Trophoblast cell (in vitro differentiated cells and primary cell): ENCODE measurements at regions not wholly inside any gene's neighbourhood (a gene's known extent, or its start where the extent isn't known, plus 50 kb on each side); places are given as distances from the start of the nearest gene placed in this dataset.
A peak's percentile ranks its signal among the peaks of the same experiment; 100 is the strongest.
"Not testable (repeated sequence)": the region's sequence is repeated elsewhere in the genome, so short reads cannot be mapped to it uniquely, and the experiment has no call there.

Source experiments
- DNase-seq, 2 donors: peaks; one replicate each; pipeline ENCODE4 v3.0.0-alpha.2; 2016
- H2AFZ ChIP-seq: 2 replicates; pipeline ENCODE4 v1.6.1; 2013; ENCODE audit warnings: low read length, moderate library complexity, mild to moderate bottlenecking; ENCODE audit not compliant: insufficient read depth, poor library complexity
- H2AK5ac ChIP-seq: 2 replicates; pipeline ENCODE4 v1.6.1; 2013; ENCODE audit warnings: mild to moderate bottlenecking, low read length
- H2BK120ac ChIP-seq: 2 replicates; pipeline ENCODE4 v1.6.1; 2013; ENCODE audit warnings: low read length, mild to moderate bottlenecking, moderate library complexity; ENCODE audit not compliant: insufficient read depth, poor library complexity
- H2BK12ac ChIP-seq: 2 replicates; pipeline ENCODE4 v1.6.1; 2013; ENCODE audit warnings: mild to moderate bottlenecking, low read length, moderate library complexity
- H2BK5ac ChIP-seq: 2 replicates; pipeline ENCODE4 v1.6.1; 2013; ENCODE audit warnings: low read length, low read depth, moderate library complexity, mild to moderate bottlenecking; ENCODE audit not compliant: poor library complexity
- H3K14ac ChIP-seq: 2 replicates; pipeline ENCODE4 v1.6.1; 2013; ENCODE audit warnings: mild to moderate bottlenecking, low read length
- H3K18ac ChIP-seq: 2 replicates; pipeline ENCODE4 v1.6.1; 2013; ENCODE audit warnings: mild to moderate bottlenecking, low read length
- H3K23ac ChIP-seq: 2 replicates; pipeline ENCODE4 v1.6.1; 2013; ENCODE audit warnings: low read length
- H3K27ac ChIP-seq: 2 replicates; pipeline ENCODE4 v1.5.1; 2013; ENCODE audit warnings: low read depth, mild to moderate bottlenecking, inconsistent platforms, low read length, moderate library complexity
- H3K27me3 ChIP-seq: 2 replicates; pipeline ENCODE4 v1.6.1; 2013; ENCODE audit warnings: inconsistent platforms, mild to moderate bottlenecking, low read length, moderate library complexity; ENCODE audit not compliant: insufficient read depth
- H3K36me3 ChIP-seq, 2 experiments: 1 replicate in 1 of 2; 2 replicates in 1 of 2; pipeline ENCODE4 v1.6.1; 2013; ENCODE audit warnings: low read length in 2 of 2, mild to moderate bottlenecking in 2 of 2, moderate library complexity in 1 of 2; ENCODE audit not compliant: insufficient read depth in 2 of 2, control insufficient read depth in 1 of 2
- H3K4ac ChIP-seq: 2 replicates; pipeline ENCODE4 v1.6.1; 2013; ENCODE audit warnings: low read depth, mild to moderate bottlenecking, low read length, moderate library complexity
- H3K4me1 ChIP-seq, 2 experiments: 1 replicate in 1 of 2; 2 replicates in 1 of 2; pipeline ENCODE4 v1.6.1; 2013; ENCODE audit warnings: low read length in 2 of 2, mild to moderate bottlenecking in 2 of 2, moderate library complexity in 1 of 2; ENCODE audit not compliant: insufficient read depth in 2 of 2, control insufficient read depth in 1 of 2
- H3K4me2 ChIP-seq: 2 replicates; pipeline ENCODE4 v1.6.1; 2013; ENCODE audit warnings: inconsistent platforms, mild to moderate bottlenecking, low read length, moderate library complexity
- H3K4me3 ChIP-seq: 2 replicates; pipeline ENCODE4 v1.5.1; 2013; ENCODE audit warnings: mild to moderate bottlenecking, low read depth, low read length, inconsistent platforms
- H3K79me1 ChIP-seq: one replicate; pipeline ENCODE4 v1.6.1; 2013; ENCODE audit warnings: low read length
- H3K79me2 ChIP-seq: 2 replicates; pipeline ENCODE4 v1.6.1; 2013; ENCODE audit warnings: low read length, mild to moderate bottlenecking; ENCODE audit not compliant: control insufficient read depth, insufficient read depth, poor library complexity
- H3K9ac ChIP-seq: 2 replicates; pipeline ENCODE4 v1.6.1; 2013; ENCODE audit warnings: mild to moderate bottlenecking, low read length
- H3K9me3 ChIP-seq: 2 replicates; pipeline ENCODE4 v1.6.1; 2013; ENCODE audit warnings: low read depth, mild to moderate bottlenecking, control low read depth, inconsistent platforms, low read length; ENCODE audit not compliant: insufficient read depth
- H4K12ac ChIP-seq: 2 replicates; pipeline ENCODE4 v1.6.1; 2013; ENCODE audit warnings: low read depth, mild to moderate bottlenecking, low read length, moderate library complexity
- H4K8ac ChIP-seq: 2 replicates; pipeline ENCODE4 v1.6.1; 2013; ENCODE audit warnings: low read depth, mild to moderate bottlenecking, low read length, moderate library complexity
- H4K91ac ChIP-seq: one replicate; pipeline ENCODE4 v1.6.1; 2013; ENCODE audit warnings: low read depth, mild to moderate bottlenecking, low read length, moderate library complexity
- WGBS: extraction: QIAGEN DNeasy Blood & Tissue Kit; methylation state at CpG from one replicate; pipeline ENCODE4 v1.1.7; 2013; ENCODE audit warnings: missing lambda C conversion rate; ENCODE audit not compliant: insufficient read length, insufficient coverage; ENCODE audit errors: extremely low coverage; 5-methylcytosine and 5-hydroxymethylcytosine counted together

DNA sequence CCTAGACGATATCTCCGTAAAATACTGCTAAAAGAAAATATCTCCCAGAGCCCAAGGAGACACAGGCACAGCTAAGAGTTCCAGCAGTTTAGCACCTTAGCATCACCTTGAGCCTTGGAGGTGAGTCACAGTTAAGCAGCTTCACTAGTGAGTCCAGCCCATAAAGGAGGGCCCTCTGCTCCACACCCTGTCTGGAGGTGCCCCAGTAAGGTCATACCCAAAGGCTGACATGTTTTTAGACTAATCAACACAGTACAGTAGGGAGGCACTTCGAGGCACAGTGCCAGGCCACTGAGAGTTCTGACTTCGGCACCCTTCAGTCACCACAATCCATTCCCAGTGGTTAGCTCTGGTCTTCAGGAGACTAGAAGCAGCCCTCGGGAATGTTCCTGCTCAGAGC is 121.8 kb downstream of the CDRT15L2 start:
- H3K18ac ChIP-seq, H3K79me2 ChIP-seq, H3K9ac ChIP-seq, H3K23ac ChIP-seq, H3K4me3 ChIP-seq, H2AK5ac ChIP-seq, H2BK12ac ChIP-seq, H3K79me1 ChIP-seq, H3K14ac ChIP-seq, H2BK120ac ChIP-seq, H3K9me3 ChIP-seq, H3K4me1 ChIP-seq, H3K4me2 ChIP-seq, H4K91ac ChIP-seq, H4K12ac ChIP-seq, DNase-seq, H2BK5ac ChIP-seq, H2AFZ ChIP-seq, H3K27me3 ChIP-seq, H3K4ac ChIP-seq, H3K27ac ChIP-seq, H4K8ac ChIP-seq, H3K36me3 ChIP-seq: not testable (repeated sequence)
- WGBS, result no CpG with 5 or more reads among the region's 5 CpGs

- H2AFZ ChIP-seq, result no peak overlapping the region
- no peak overlapping the region for H2AK5ac ChIP-seq
- no peak overlapping the region for H3K9ac ChIP-seq
- H3K36me3 ChIP-seq, result no peaks in the 10 kb centered on the region
- H3K4ac ChIP-seq, result no peak overlapping the region
- H3K4me2 ChIP-seq, result no peak overlapping the region
- no peak overlapping the region for H3K27ac ChIP-seq
- peaks cover 2% of the 10 kb centered on the region for H3K9me3 ChIP-seq
- no peak overlapping the region for H3K14ac ChIP-seq
- H3K79me2 ChIP-seq, result no peaks in the 10 kb centered on the region
- H2BK5ac ChIP-seq, result no peak overlapping the region
- no peaks in the 10 kb centered on the region for H3K4me1 ChIP-seq
- WGBS, result no CpG with 5 or more reads among the region's 4 CpGs
- peaks cover 1% of the 10 kb centered on the region for H3K79me1 ChIP-seq
- no peak overlapping the region for H2BK120ac ChIP-seq
- no peak overlapping the region for H4K91ac ChIP-seq
- no peak for DNase-seq
- no peak overlapping the region for H4K12ac ChIP-seq
- H3K27me3 ChIP-seq, result no peaks in the 10 kb centered on the region
- no peak overlapping the region for H3K23ac ChIP-seq
- H2BK12ac ChIP-seq, result no peak overlapping the region
- H3K4me3 ChIP-seq, result no peak overlapping the region
- no peak overlapping the region for H3K18ac ChIP-seq
- H4K8ac ChIP-seq, result no peak overlapping the region
Observed at GRCh38 chr17:20702692-20703091, 123.2 kb downstream of the CDRT15L2 start.

GRCh38 chr17:20703781-20704180 is 124.3 kb downstream of the CDRT15L2 start:
- no peak overlapping the region for H2AFZ ChIP-seq
- H2BK12ac ChIP-seq, result no peak overlapping the region
- H3K14ac ChIP-seq, result no peak overlapping the region
- no peak overlapping the region for H4K12ac ChIP-seq
- peaks cover 2% of the 10 kb centered on the region for H3K9me3 ChIP-seq
- no peak overlapping the region for H3K27ac ChIP-seq
- no peak overlapping the region for H2BK5ac ChIP-seq
- no CpG with 5 or more reads among the region's 1 CpG for WGBS
- H2BK120ac ChIP-seq, result no peak overlapping the region
- no peak overlapping the region for H3K9ac ChIP-seq
- no peak overlapping the region for H3K23ac ChIP-seq
- H4K91ac ChIP-seq, result no peak overlapping the region
- H3K79me2 ChIP-seq, result no peaks in the 10 kb centered on the region
- no peaks in the 10 kb centered on the region for H3K4me1 ChIP-seq
- no peak overlapping the region for H4K8ac ChIP-seq
- H3K27me3 ChIP-seq, result no peaks in the 10 kb centered on the region
- H3K18ac ChIP-seq, result no peak overlapping the region
- H3K4me2 ChIP-seq, result no peak overlapping the region
- no peak overlapping the region for H3K4me3 ChIP-seq
- no peak overlapping the region for H2AK5ac ChIP-seq
- H3K4ac ChIP-seq, result no peak overlapping the region
- no peaks in the 10 kb centered on the region for H3K36me3 ChIP-seq
- H3K79me1 ChIP-seq, result peaks cover 1% of the 10 kb centered on the region
- peak; percentile 58 to 84 for DNase-seq

- not testable (repeated sequence) for H4K91ac ChIP-seq, H3K9me3 ChIP-seq, H3K4me3 ChIP-seq, H4K8ac ChIP-seq, H3K18ac ChIP-seq, H3K79me1 ChIP-seq, H3K4me2 ChIP-seq, H2AK5ac ChIP-seq, H2BK12ac ChIP-seq, H3K14ac ChIP-seq, H3K4me1 ChIP-seq, H4K12ac ChIP-seq, H3K36me3 ChIP-seq, H3K79me2 ChIP-seq, H3K27me3 ChIP-seq, H3K4ac ChIP-seq, H3K27ac ChIP-seq, H2BK5ac ChIP-seq, H3K9ac ChIP-seq, H2AFZ ChIP-seq, H3K23ac ChIP-seq, H2BK120ac ChIP-seq
- no CpG with 5 or more reads among the region's 1 CpG for WGBS
- peak in 1 of 2 donors; percentile 16 for DNase-seq
Observed at GRCh38 chr17:20705186-20705585, 125.7 kb downstream of the CDRT15L2 start.
